ENCODE measurements at regions not wholly inside any gene's neighbourhood (a gene's known extent, or its start where the extent isn't known, plus 50 kb on each side); places are given as distances from the start of the nearest gene placed in this dataset.

DNA sequence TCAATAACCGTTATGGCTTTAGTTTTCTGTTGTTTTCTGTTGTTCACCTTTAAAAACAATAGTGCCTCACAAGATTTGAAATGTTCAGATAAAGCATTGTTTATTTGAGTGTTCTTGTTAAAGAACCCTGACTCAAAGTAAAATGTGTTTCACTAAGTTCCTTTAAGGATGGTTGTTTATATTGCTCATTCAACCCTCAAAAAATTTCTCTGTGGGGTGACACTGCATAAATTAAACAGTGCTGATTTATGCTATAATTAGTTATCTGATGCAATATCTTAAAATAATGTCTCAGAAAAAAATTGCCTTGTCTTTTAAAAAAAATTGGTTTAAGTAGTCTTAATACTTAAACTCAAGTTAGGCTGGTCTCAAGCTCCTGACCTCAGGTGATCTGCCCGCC lies 775.1 kb downstream of the FLRT2 start:
- TF ChIP-seq, protein P1, sequence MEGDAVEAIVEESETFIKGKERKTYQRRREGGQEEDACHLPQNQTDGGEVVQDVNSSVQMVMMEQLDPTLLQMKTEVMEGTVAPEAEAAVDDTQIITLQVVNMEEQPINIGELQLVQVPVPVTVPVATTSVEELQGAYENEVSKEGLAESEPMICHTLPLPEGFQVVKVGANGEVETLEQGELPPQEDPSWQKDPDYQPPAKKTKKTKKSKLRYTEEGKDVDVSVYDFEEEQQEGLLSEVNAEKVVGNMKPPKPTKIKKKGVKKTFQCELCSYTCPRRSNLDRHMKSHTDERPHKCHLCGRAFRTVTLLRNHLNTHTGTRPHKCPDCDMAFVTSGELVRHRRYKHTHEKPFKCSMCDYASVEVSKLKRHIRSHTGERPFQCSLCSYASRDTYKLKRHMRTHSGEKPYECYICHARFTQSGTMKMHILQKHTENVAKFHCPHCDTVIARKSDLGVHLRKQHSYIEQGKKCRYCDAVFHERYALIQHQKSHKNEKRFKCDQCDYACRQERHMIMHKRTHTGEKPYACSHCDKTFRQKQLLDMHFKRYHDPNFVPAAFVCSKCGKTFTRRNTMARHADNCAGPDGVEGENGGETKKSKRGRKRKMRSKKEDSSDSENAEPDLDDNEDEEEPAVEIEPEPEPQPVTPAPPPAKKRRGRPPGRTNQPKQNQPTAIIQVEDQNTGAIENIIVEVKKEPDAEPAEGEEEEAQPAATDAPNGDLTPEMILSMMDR (conservative IDR thresholded peaks at IDR 0.05; ENCODE audit: low read depth, low read length): no peak
- no peak for TF ChIP-seq EZH2 (IDR thresholded peaks at IDR 0.05; ENCODE audit: borderline replicate concordance, low read depth, low read length, poor library complexity, severe bottlenecking)
